ENCODE measurements at regions not wholly inside any gene's neighbourhood (a gene's known extent, or its start where the extent isn't known, plus 50 kb on each side); places are given as distances from the start of the nearest gene placed in this dataset.

- DNase-seq: no peak
Measured at GRCh38 chr2:41873102-41874031, 174.5 kb upstream of the PKDCC start.

- DNase-seq: no peak
Measured at GRCh38 chr2:41877114-41877678, 170.6 kb upstream of the PKDCC start.

- no peak for DNase-seq
Measured at GRCh38 chr2:41878056-41878455, 169.8 kb upstream of the PKDCC start.

GRCh38 chr2:41878716-41879234 is 169.0 kb upstream of the PKDCC start:
- no peak for DNase-seq

- DNase-seq: no peak
Measured at GRCh38 chr2:41879235-41879916, 168.4 kb upstream of the PKDCC start.

- DNase-seq: no peak
Measured at GRCh38 chr2:41880561-41881243, 167.1 kb upstream of the PKDCC start.

- no peak for DNase-seq
Measured at GRCh38 chr2:41881249-41881648, 166.6 kb upstream of the PKDCC start.

GRCh38 chr2:41884718-41885117 is 163.1 kb upstream of the PKDCC start:
- peak; percentile 30 for DNase-seq

GRCh38 chr2:41886145-41886664 is 161.6 kb upstream of the PKDCC start:
- no peak for DNase-seq

GRCh38 chr2:41886757-41887156 is 161.1 kb upstream of the PKDCC start:
- DNase-seq: no peak

GRCh38 chr2:41890341-41890740 is 157.5 kb upstream of the PKDCC start:
- DNase-seq: no peak

- no peak for DNase-seq
Measured at GRCh38 chr2:41892476-41892875, 155.3 kb upstream of the PKDCC start.

GRCh38 chr2:41894563-41895333 is 153.1 kb upstream of the PKDCC start:
- no peak for DNase-seq

- no peak for DNase-seq
Measured at GRCh38 chr2:41895334-41895664, 152.5 kb upstream of the PKDCC start.

GRCh38 chr2:41896186-41896846 is 151.5 kb upstream of the PKDCC start:
- peak; percentile 65 for DNase-seq

GRCh38 chr2:41899189-41899588 is 148.6 kb upstream of the PKDCC start:
- DNase-seq: peak; percentile 19

GRCh38 chr2:41900101-41900577 is 147.7 kb upstream of the PKDCC start:
- DNase-seq: no peak

GRCh38 chr2:41902897-41903296 is 144.9 kb upstream of the PKDCC start:
- no peak for DNase-seq

GRCh38 chr2:41903474-41904135 is 144.2 kb upstream of the PKDCC start:
- DNase-seq: no peak

- DNase-seq: no peak
Measured at GRCh38 chr2:41904459-41904858, 143.4 kb upstream of the PKDCC start.
